ENCODE measurements at regions not wholly inside any gene's neighbourhood (a gene's known extent, or its start where the extent isn't known, plus 50 kb on each side); places are given as distances from the start of the nearest gene placed in this dataset.

- TF ChIP-seq, protein P1, sequence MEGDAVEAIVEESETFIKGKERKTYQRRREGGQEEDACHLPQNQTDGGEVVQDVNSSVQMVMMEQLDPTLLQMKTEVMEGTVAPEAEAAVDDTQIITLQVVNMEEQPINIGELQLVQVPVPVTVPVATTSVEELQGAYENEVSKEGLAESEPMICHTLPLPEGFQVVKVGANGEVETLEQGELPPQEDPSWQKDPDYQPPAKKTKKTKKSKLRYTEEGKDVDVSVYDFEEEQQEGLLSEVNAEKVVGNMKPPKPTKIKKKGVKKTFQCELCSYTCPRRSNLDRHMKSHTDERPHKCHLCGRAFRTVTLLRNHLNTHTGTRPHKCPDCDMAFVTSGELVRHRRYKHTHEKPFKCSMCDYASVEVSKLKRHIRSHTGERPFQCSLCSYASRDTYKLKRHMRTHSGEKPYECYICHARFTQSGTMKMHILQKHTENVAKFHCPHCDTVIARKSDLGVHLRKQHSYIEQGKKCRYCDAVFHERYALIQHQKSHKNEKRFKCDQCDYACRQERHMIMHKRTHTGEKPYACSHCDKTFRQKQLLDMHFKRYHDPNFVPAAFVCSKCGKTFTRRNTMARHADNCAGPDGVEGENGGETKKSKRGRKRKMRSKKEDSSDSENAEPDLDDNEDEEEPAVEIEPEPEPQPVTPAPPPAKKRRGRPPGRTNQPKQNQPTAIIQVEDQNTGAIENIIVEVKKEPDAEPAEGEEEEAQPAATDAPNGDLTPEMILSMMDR (IDR thresholded peaks at IDR 0.05; ENCODE audit: extremely low read depth, insufficient read depth, missing control alignments): no peak
- in situ Hi-C loops (cut with MboI; ENCODE audit: low pct_unique_long_range_greater_than_20kb, low sequenced_read_pairs, unreplicated experiment): no loop called here
- DNase-seq (ENCODE audit: low spot score): no peak
These were observed 143.8 kb upstream of the KLF4 start for GRCh38 chr9:107633406-107633805.

GRCh38 chr9:107632661-107633060 lies 143.1 kb upstream of the KLF4 start:
- TF ChIP-seq, protein P1 (IDR thresholded peaks at IDR 0.05; ENCODE audit: extremely low read depth, insufficient read depth, missing control alignments): no peak
- in situ Hi-C loops (cut with MboI; ENCODE audit: low pct_unique_long_range_greater_than_20kb, low sequenced_read_pairs, unreplicated experiment): no loop called here
- no peak for DNase-seq (ENCODE audit: low spot score)

DNA sequence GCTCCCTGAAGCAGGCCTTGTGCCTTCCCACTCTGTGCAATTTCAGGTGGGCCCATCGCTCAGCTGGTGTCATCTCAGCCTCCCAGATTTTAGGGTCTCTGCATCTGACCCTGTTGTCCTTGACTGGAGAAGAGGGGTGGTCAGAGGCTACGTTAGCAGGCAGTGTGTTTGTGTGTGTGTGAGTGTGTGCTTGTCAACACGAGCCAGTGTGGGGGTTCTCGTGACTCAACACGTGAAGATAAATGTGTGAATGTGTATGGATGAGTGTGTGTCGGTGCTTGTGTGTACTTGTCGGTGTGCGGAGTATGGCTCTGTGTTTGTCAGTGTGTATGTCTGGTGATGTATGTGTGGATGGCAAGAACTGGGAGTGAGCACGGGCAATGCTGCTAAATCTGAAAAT lies 142.6 kb upstream of the KLF4 start:
- DNase-seq (ENCODE audit: low spot score): no peak
- TF ChIP-seq, protein P1 (IDR thresholded peaks at IDR 0.05; ENCODE audit: extremely low read depth, insufficient read depth, missing control alignments): no peak
- in situ Hi-C loops (cut with MboI; ENCODE audit: low pct_unique_long_range_greater_than_20kb, low sequenced_read_pairs, unreplicated experiment): no loop called here

DNA sequence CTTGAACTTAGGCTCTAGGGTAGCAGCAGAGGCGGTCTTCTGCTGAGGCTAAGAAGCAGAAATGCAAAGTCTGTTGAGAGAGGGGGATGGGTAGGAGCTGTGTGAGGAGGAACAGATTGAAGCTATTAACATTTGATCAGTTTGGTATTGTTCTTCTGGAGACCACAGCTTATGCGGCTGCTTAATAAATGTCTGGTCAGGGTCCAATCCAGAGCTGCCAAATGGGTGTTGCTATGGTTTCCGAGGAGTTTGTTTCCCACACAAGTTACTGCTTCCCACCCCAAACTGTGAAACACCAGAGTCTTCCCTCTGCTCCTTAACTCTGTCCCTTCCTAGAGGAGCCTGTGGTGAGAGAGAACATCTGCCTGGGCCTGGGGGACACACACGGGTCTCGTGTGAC lies 142.2 kb upstream of the KLF4 start:
- TF ChIP-seq, protein P1 (IDR thresholded peaks at IDR 0.05; ENCODE audit: extremely low read depth, insufficient read depth, missing control alignments): no peak
- in situ Hi-C loops (cut with MboI; ENCODE audit: low pct_unique_long_range_greater_than_20kb, low sequenced_read_pairs, unreplicated experiment): no loop called here
- no peak for DNase-seq (ENCODE audit: low spot score)

GRCh38 chr9:107630156-107630555 lies 140.6 kb upstream of the KLF4 start:
- TF ChIP-seq, protein P1 (IDR thresholded peaks at IDR 0.05; ENCODE audit: extremely low read depth, insufficient read depth, missing control alignments): no peak
- in situ Hi-C loops (cut with MboI; ENCODE audit: low pct_unique_long_range_greater_than_20kb, low sequenced_read_pairs, unreplicated experiment): no loop called here
- no peak for DNase-seq (ENCODE audit: low spot score)

GRCh38 chr9:107628444-107628843 lies 138.9 kb upstream of the KLF4 start:
- TF ChIP-seq, protein P1 (IDR thresholded peaks at IDR 0.05; ENCODE audit: extremely low read depth, insufficient read depth, missing control alignments): no peak
- in situ Hi-C loops (cut with MboI; ENCODE audit: low pct_unique_long_range_greater_than_20kb, low sequenced_read_pairs, unreplicated experiment): no loop called here
- DNase-seq (ENCODE audit: low spot score): no peak

- TF ChIP-seq, protein P1 (IDR thresholded peaks at IDR 0.05; ENCODE audit: extremely low read depth, insufficient read depth, missing control alignments): no peak
- in situ Hi-C loops (cut with MboI; ENCODE audit: low pct_unique_long_range_greater_than_20kb, low sequenced_read_pairs, unreplicated experiment): no loop called here
- DNase-seq (ENCODE audit: low spot score): no peak
These were observed 138.2 kb upstream of the KLF4 start for GRCh38 chr9:107627781-107628180.
